KG1 (cell line): ENCODE measurements at regions not wholly inside any gene's neighbourhood (a gene's known extent, or its start where the extent isn't known, plus 50 kb on each side); places are given as distances from the start of the nearest gene placed in this dataset.

Experiments used
- DNase-seq: peaks from one replicate; lab custom pipeline; 2025; lab: John Stamatoyannopoulos, UW

GRCh38 chr20:41669708-41670263 is 51.6 kb upstream of the CHD6 start:
- no peak for DNase-seq

GRCh38 chr20:41668057-41668749 is 50.0 kb upstream of the CHD6 start:
- no peak for DNase-seq
